Thyroid gland (tissue), 4 donors: ENCODE measurements at regions not wholly inside any gene's neighbourhood (a gene's known extent, or its start where the extent isn't known, plus 50 kb on each side); places are given as distances from the start of the nearest gene placed in this dataset.
"Not testable (repeated sequence)": the region's sequence is repeated elsewhere in the genome, so short reads cannot be mapped to it uniquely, and the experiment has no call there.

Experiments
- DNase-seq, 2 donors: peaks; one replicate each; pipeline ENCODE4 v3.0.0-alpha.2; 2019
- H3K27ac ChIP-seq, 3 donors: fragments of 200-600 bp; sonication (generic); 1 replicate in 2 of 3; 2 replicates in 1 of 3; pipeline ENCODE4 v1.5.1; 2016 to 2019; ENCODE audit warnings: mild to moderate bottlenecking in 1 of 3, moderate library complexity in 1 of 3
- H3K27me3 ChIP-seq: fragments of 200-600 bp; sonication (generic); one replicate; pipeline ENCODE4 v1.5.1; 2019
- H3K36me3 ChIP-seq, 2 donors: fragments of 200-600 bp; sonication (generic); one replicate each; pipeline ENCODE4 v1.5.1; 2016 to 2019
- H3K4me1 ChIP-seq, 2 donors: fragments of 200-600 bp; sonication (generic); one replicate each; pipeline ENCODE4 v1.5.1; 2017 to 2019
- H3K4me3 ChIP-seq, 3 donors: fragments of 200-600 bp; sonication (generic); replicated peaks in 1 of 3; 1 replicate in 2 of 3; 2 replicates in 1 of 3; pipeline ENCODE4 v1.5.1; 2016; ENCODE audit warnings: mild to moderate bottlenecking in 1 of 3
- H3K9me3 ChIP-seq: fragments of 200-600 bp; sonication (generic); one replicate; pipeline ENCODE4 v1.5.1; 2017
- POLR2A ChIP-seq, 2 donors: fragments of 450-650 bp; IDR thresholded peaks; one replicate each; pipeline ENCODE4 v1.6.1; 2017; ENCODE audit warnings: antibody characterized with exemption in 2 of 2, mild to moderate bottlenecking in 2 of 2, moderate library complexity in 1 of 2
- WGBS, 2 donors: methylation state at CpG; one replicate each; pipeline ENCODE4 v1.1.5; 2017; 5-methylcytosine and 5-hydroxymethylcytosine counted together
- intact Hi-C: fragments of 100-400 bp; cut with DNase I; formaldehyde crosslinking; loops from one replicate; pipeline ENCODE4 v1.15.1; 2023
- TF ChIP-seq, protein P1 (sequence below), 6 experiments: fragments of 200-600 bp in 3 of 6; fragments of 450-650 bp in 3 of 6; sonication (generic) in 3 of 6; IDR thresholded peaks; one replicate each; pipeline ENCODE4 v1.5.1; 2016 to 2019; ENCODE audit warnings: antibody characterized with exemption in 6 of 6, mild to moderate bottlenecking in 2 of 6, inconsistent platforms in 1 of 6, moderate library complexity in 1 of 6

DNA sequence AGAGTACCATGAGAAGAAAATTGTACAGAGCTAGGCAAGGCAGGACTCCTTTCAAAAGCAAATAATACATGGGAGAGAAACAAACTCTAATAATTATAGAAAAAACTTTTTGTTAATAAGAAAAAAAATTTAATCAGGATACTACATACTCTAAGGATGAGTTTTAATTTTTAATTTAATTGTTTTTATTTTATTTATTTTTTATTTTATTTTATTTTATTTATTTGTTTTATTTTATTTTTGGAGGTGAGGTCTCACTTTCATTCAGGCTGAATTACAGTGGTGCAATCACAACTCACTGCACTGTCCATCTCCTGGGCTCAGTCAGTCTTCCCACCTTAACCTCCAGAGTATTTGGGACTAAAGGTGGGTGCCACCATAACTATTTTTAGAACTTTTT, 1347.2 kb downstream of the NLGN4Y start:
- TF ChIP-seq, protein P1, sequence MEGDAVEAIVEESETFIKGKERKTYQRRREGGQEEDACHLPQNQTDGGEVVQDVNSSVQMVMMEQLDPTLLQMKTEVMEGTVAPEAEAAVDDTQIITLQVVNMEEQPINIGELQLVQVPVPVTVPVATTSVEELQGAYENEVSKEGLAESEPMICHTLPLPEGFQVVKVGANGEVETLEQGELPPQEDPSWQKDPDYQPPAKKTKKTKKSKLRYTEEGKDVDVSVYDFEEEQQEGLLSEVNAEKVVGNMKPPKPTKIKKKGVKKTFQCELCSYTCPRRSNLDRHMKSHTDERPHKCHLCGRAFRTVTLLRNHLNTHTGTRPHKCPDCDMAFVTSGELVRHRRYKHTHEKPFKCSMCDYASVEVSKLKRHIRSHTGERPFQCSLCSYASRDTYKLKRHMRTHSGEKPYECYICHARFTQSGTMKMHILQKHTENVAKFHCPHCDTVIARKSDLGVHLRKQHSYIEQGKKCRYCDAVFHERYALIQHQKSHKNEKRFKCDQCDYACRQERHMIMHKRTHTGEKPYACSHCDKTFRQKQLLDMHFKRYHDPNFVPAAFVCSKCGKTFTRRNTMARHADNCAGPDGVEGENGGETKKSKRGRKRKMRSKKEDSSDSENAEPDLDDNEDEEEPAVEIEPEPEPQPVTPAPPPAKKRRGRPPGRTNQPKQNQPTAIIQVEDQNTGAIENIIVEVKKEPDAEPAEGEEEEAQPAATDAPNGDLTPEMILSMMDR (IDR thresholded peaks at IDR 0.05): no peak
- TF ChIP-seq POLR2A (IDR thresholded peaks at IDR 0.05): no peak
- Histone ChIP-seq H3K9me3 (no peaks in the 10 kb centered on the region), H3K27ac (no peak overlapping the region), H3K4me1 (no peaks in the 10 kb centered on the region), H3K27me3 (no peaks in the 10 kb centered on the region), H3K4me3 (no peak overlapping the region), H3K36me3 (no peaks in the 10 kb centered on the region)
- intact Hi-C loops: no loop called here
- DNase-seq: no peak

DNA sequence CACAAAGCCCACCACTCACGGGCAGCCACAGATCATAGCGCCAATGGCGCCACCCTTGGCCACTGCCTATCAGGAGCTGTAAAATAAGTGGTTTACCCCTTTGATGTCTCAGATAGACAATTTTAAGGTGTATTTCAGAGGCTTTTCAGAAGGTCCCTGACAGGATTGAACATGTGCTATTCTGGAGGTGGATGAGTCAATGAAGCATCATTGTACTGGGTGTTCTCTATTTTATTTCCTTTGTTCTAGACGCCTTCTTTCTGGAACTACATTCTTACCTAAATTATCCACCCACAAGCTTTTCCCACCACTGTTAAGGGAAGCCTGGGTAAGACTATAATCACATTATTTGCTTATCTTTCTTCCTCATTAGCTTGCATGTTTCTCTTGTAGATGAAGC, 1351.6 kb downstream of the NLGN4Y start:
- DNase-seq, intact Hi-C loops, H3K4me3 ChIP-seq, H3K9me3 ChIP-seq, H3K4me1 ChIP-seq, H3K27ac ChIP-seq, H3K27me3 ChIP-seq, H3K36me3 ChIP-seq: not testable (repeated sequence)
- no CpG with 5 or more reads among the region's 4 CpGs for whole genome bisulfite sequencing, 2 donors

DNA sequence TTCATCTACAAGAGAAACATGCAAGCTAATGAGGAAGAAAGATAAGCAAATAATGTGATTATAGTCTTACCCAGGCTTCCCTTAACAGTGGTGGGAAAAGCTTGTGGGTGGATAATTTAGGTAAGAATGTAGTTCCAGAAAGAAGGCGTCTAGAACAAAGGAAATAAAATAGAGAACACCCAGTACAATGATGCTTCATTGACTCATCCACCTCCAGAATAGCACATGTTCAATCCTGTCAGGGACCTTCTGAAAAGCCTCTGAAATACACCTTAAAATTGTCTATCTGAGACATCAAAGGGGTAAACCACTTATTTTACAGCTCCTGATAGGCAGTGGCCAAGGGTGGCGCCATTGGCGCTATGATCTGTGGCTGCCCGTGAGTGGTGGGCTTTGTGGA, 1379.2 kb downstream of the NLGN4Y start:
- H3K4me3 ChIP-seq, H3K4me1 ChIP-seq, DNase-seq, intact Hi-C loops, H3K9me3 ChIP-seq, H3K27ac ChIP-seq, H3K27me3 ChIP-seq, H3K36me3 ChIP-seq: not testable (repeated sequence)
- no CpG with 5 or more reads among the region's 4 CpGs for WGBS, 2 donors

DNA sequence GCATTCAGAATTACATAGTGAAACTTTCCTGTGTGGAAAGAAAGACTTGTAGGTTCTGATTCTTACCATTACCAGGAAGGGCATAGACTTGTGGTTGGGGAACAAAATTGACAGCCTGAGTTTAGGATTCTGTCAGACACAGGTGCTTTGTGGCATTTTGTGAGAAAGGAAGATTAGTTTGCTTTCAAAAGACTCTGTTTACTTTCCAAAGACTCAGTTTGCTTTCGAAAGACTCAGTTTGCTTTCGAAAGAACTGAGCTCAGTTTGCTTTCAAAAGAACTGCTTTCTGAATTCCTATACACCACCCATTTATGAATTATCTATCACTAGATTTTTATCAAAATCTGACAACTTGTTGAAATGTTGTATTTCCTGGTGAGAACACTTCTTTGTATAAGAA, 1381.2 kb downstream of the NLGN4Y start:
- H3K9me3 ChIP-seq: no peaks in the 10 kb centered on the region
- WGBS, 2 donors: 83 to 89% methylated on average over 2 of the region's 2 CpGs
- no peaks in the 10 kb centered on the region for H3K27me3 ChIP-seq
- no peaks in the 10 kb centered on the region for H3K4me1 ChIP-seq
- TF ChIP-seq, protein P1 (IDR thresholded peaks at IDR 0.05): no peak
- TF ChIP-seq POLR2A (IDR thresholded peaks at IDR 0.05): no peak
- intact Hi-C loops: no loop called here
- H3K4me3 ChIP-seq: no peak overlapping the region
- H3K36me3 ChIP-seq: no peaks in the 10 kb centered on the region
- DNase-seq: no peak
- no peak overlapping the region for H3K27ac ChIP-seq

DNA sequence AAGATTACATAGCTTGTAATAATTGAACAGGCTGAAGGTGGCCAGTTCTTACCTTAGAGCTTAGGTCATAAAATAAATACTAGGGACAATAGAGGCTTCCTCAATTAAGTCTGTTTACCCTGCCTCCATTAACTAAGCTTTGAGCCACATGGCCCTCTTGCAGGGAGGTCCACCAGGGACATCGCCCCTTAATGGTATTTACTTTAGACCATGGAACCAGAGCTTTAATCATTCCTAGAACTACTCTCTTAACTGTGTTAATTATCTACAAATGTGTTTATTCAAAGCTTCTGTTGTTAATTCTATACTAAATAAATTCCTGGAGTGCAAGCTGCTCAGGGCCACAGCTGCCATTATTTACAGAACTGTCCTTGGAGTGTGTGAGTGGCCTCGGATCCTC, 1402.2 kb downstream of the NLGN4Y start:
- WGBS, 2 donors: 63 to 67% methylated on average over 2 of the region's 2 CpGs
- no peaks in the 10 kb centered on the region for H3K27me3 ChIP-seq
- TF ChIP-seq, protein P1 (IDR thresholded peaks at IDR 0.05): no peak
- TF ChIP-seq POLR2A (IDR thresholded peaks at IDR 0.05): no peak
- no peak for DNase-seq
- H3K9me3 ChIP-seq: no peaks in the 10 kb centered on the region
- no peaks in the 10 kb centered on the region for H3K4me1 ChIP-seq
- H3K4me3 ChIP-seq: no peak overlapping the region
- no peak overlapping the region for H3K27ac ChIP-seq
- no peaks in the 10 kb centered on the region for H3K36me3 ChIP-seq
- intact Hi-C loops: no loop called here

DNA sequence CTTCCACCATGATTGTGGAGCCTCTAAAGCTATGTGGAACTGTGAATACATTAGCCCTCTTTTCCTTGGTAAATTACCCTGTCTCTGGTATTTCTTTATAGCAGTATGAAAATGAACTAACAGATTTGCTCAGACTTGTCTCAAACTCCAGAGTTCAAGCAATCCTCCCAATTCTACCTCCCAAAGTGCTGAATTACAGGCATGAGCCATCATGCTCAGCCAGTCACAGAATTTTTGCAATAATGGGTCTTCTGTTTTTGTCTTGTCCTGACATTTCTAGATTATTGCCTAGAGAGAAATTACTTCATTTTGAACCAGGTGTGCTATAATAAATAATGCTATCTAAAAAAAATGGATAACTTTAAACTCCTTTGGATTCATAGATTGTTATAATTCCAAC, 1414.5 kb downstream of the NLGN4Y start:
- intact Hi-C loops: no loop called here
- Histone ChIP-seq H3K27me3 (no peaks in the 10 kb centered on the region), H3K36me3 (no peaks in the 10 kb centered on the region), H3K27ac (no peak overlapping the region), H3K4me1 (no peaks in the 10 kb centered on the region), H3K4me3 (no peak overlapping the region), H3K9me3 (no peaks in the 10 kb centered on the region)
- TF ChIP-seq, protein P1 (IDR thresholded peaks at IDR 0.05): no peak
- TF ChIP-seq POLR2A (IDR thresholded peaks at IDR 0.05): no peak
- no peak for DNase-seq
